Activated CD4-positive, alpha-beta memory T cell treated with anti-CD3 and anti-CD28 coated beads for 36 hours (primary cell): ENCODE measurements at regions not wholly inside any gene's neighbourhood (a gene's known extent, or its start where the extent isn't known, plus 50 kb on each side); places are given as distances from the start of the nearest gene placed in this dataset.
"Not testable (repeated sequence)": the region's sequence is repeated elsewhere in the genome, so short reads cannot be mapped to it uniquely, and the experiment has no call there.

ENCODE experiments used
- CTCF ChIA-PET: fragments of 350-600 bp; sonication (Branson Sonifier 250); formaldehyde crosslinking; loops from one replicate; lab custom pipeline; 2021; ENCODE audit warnings: antibody characterized with exemption, inconsistent platforms; lab: Charles Lee
- POLR2A ChIA-PET: fragments of 350-600 bp; sonication (Branson Sonifier 250); formaldehyde crosslinking; loops from one replicate; lab custom pipeline; 2021; ENCODE audit warnings: antibody characterized with exemption; lab: Charles Lee
- DNase-seq: peaks from one replicate; pipeline ENCODE4 v3.0.0-alpha.2; 2020
- H3K27ac Mint-ChIP-seq: one replicate; pipeline ENCODE4 v1.8.0; 2021; ENCODE audit warnings: mixed read lengths
- H3K27me3 Mint-ChIP-seq: one replicate; pipeline ENCODE4 v1.8.0; 2021; ENCODE audit warnings: mixed read lengths
- H3K36me3 Mint-ChIP-seq: one replicate; pipeline ENCODE4 v1.8.0; 2021; ENCODE audit warnings: mixed read lengths
- H3K4me1 Mint-ChIP-seq: one replicate; pipeline ENCODE4 v1.8.0; 2021; ENCODE audit warnings: low read depth, mixed read lengths
- H3K4me3 Mint-ChIP-seq: one replicate; pipeline ENCODE4 v1.8.0; 2021; ENCODE audit warnings: mild to moderate bottlenecking, mixed read lengths
- H3K9me3 Mint-ChIP-seq: one replicate; pipeline ENCODE4 v1.8.0; 2021; ENCODE audit warnings: mixed read lengths
- intact Hi-C: fragments of 100-400 bp; cut with micrococcal nuclease; formaldehyde crosslinking; loops from one replicate; pipeline ENCODE4 v1.15.1; 2023

DNA sequence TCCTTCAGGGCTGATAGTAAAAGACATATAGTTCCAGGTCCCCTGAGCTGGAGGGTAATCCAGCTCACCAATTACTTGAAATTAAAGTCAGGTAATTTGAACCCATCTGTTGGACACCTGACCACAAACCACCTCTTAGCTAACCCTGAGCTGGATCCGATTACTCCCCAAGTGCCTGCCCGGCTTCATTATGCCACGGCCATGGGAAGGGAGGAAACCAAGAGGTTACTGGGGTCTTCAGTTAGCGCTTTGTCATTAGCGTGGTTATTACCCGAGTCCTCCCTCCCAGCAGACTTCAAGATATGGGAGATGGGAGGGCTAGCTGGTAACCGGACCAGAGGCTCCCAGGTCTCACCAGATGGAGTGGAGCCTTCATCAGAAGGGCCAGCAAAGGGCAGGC lies 1071.4 kb downstream of the BCL11B start:
- H3K4me3 Mint-ChIP-seq: no peak overlapping the region
- intact Hi-C loops: no loop called here
- H3K27ac Mint-ChIP-seq: no peak overlapping the region
- CTCF ChIA-PET: interaction anchor here (1.1 to 2.5 kb wide), 3 partner anchors 61 to 222 kb away, joined by 3 to 7 read pairs (median 3); no protein-coding TSS in a partner anchor
- H3K4me1 Mint-ChIP-seq: peaks cover 59% of the 10 kb centered on the region
- no peaks in the 10 kb centered on the region for H3K27me3 Mint-ChIP-seq
- H3K9me3 Mint-ChIP-seq: no peaks in the 10 kb centered on the region
- no peaks in the 10 kb centered on the region for H3K36me3 Mint-ChIP-seq
- POLR2A ChIA-PET: interaction anchor here (1.3 kb wide), 1 partner anchor 12 kb away, joined by 3 read pairs; no protein-coding TSS in a partner anchor
- DNase-seq: no peak

- DNase-seq: no peak
- no peaks in the 10 kb centered on the region for H3K36me3 Mint-ChIP-seq
- peaks cover 65% of the 10 kb centered on the region for H3K4me1 Mint-ChIP-seq
- intact Hi-C loops: no loop called here
- ChIA-PET POLR2A (no interaction called here), CTCF (interaction anchor here (1.2 kb wide), 1 partner anchor 65 kb away, joined by 4 read pairs; no protein-coding TSS in a partner anchor)
- no peaks in the 10 kb centered on the region for H3K27me3 Mint-ChIP-seq
- no peaks in the 10 kb centered on the region for H3K9me3 Mint-ChIP-seq
- no peak overlapping the region for H3K27ac Mint-ChIP-seq
- peak overlapping the region; percentile 24 for H3K4me3 Mint-ChIP-seq
These were observed 1068.6 kb downstream of the BCL11B start for GRCh38 chr14:98203421-98203820.

DNA sequence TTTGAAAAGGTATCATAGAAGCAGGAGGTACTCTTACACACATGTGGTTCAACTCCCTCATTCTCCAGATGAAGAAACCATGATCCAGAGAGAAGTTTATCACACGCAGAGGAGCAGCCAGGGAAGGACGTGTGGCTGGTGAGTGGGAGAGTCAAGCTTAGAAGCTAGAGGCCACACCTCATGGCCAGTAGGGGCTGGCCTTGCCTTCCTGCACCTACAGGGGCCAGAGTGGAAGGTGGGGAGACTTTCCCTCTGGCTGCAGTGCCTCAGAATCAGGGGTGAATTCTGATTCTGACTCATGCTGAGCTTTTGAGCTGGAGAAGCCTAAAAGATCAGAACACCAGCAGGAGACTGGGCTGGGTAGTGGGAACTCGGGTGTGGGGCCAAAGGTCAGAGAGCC lies 1067.9 kb downstream of the BCL11B start:
- Mint-ChIP-seq H3K27ac (peak overlapping the region; percentile 13), H3K9me3 (no peaks in the 10 kb centered on the region), H3K36me3 (no peaks in the 10 kb centered on the region), H3K27me3 (no peaks in the 10 kb centered on the region), H3K4me3 (no peak overlapping the region), H3K4me1 (peaks cover 65% of the 10 kb centered on the region)
- DNase-seq: no peak
- CTCF ChIA-PET: interaction anchor here (0.7 to 1.2 kb wide), 2 partner anchors 65 to 66 kb away, joined by 3 to 4 read pairs; no protein-coding TSS in a partner anchor
- POLR2A ChIA-PET: interaction anchor here (0.6 kb wide), 1 partner anchor 13 kb away, joined by 4 read pairs; no protein-coding TSS in a partner anchor
- intact Hi-C loops: no loop called here

DNA sequence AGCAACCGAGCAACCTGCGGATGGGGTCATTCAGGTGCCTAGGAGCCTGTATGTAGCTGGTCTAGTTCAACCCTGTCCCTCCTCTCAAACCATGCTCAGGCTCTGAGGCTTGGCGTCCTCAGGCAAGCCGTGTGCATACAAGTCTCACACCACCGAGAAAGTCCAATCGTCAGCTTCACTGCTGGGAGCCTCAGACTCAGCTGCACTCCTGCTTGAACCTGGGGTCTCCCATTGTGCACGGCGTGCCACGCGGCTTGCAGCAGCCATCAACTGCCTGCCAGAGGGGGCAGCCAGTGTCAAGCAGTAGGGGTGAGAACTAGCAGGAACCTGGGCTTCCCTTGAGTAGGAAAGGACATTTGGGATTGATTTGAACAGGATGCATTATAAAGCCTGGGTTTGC lies 1064.6 kb downstream of the BCL11B start:
- Mint-ChIP-seq H3K9me3 (no peaks in the 10 kb centered on the region), H3K4me1 (peaks cover 79% of the 10 kb centered on the region), H3K4me3 (no peak overlapping the region), H3K36me3 (no peaks in the 10 kb centered on the region), H3K27ac (peak overlapping the region; percentile 40), H3K27me3 (no peaks in the 10 kb centered on the region)
- ChIA-PET POLR2A (no interaction called here), CTCF (no interaction called here)
- no peak for DNase-seq
- intact Hi-C loops: no loop called here

DNA sequence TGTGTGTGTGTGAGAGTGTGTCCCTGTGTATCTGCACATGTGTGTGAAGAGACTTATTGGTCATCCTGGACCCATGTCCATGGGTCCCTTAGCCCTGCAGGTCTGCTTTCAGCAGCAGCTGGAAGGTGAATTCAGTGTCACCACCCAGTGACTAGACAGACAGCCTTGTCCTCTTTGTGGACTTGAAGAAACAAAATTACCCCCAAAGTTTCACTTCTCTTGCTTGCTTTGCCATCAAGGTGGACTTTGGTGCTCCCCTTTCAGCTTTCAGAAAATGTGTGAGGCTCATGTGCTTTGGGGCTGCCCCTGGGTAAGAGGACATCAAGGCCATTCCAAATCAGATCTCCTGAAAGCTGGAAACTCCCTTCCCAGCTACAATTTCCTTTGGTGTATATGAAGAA lies 1063.8 kb downstream of the BCL11B start:
- Mint-ChIP-seq H3K4me1 (peaks cover 84% of the 10 kb centered on the region), H3K27me3 (no peaks in the 10 kb centered on the region), H3K9me3 (no peaks in the 10 kb centered on the region), H3K36me3 (no peaks in the 10 kb centered on the region), H3K4me3 (no peak overlapping the region), H3K27ac (peak overlapping the region; percentile 62)
- CTCF ChIA-PET: no interaction called here
- POLR2A ChIA-PET: no interaction called here
- intact Hi-C loops: no loop called here
- DNase-seq: no peak

DNA sequence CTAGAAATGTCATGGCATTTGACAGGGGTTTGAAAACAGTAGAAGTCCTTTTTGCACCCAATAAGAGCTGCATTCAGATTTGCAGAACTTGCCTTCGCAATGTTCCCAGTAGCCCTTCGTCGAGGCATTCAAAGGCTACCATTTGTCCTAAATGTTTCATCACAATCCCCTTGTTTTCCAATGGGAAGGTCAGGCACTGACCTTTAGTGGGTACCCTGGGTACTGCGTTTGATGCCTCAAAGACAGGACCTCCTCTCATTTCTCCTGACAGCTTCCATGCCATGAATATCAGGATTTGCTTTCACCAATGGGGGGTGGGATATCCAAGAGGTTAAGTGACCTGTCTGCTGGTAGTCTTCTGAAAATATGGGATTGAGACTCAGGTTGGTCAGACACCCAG lies 1063.1 kb downstream of the BCL11B start:
- H3K4me1 Mint-ChIP-seq: peaks cover 80% of the 10 kb centered on the region
- ChIA-PET POLR2A (no interaction called here), CTCF (interaction anchor here (1.1 to 1.3 kb wide), 2 partner anchors 21 to 231 kb away, joined by 3 to 6 read pairs; no protein-coding TSS in a partner anchor)
- no peak for DNase-seq
- H3K4me3 Mint-ChIP-seq: no peak overlapping the region
- no peak overlapping the region for H3K27ac Mint-ChIP-seq
- H3K27me3 Mint-ChIP-seq: no peaks in the 10 kb centered on the region
- intact Hi-C loops: loop anchor here (1.0 kb wide), 1 partner anchor 10 kb away; no protein-coding TSS in a partner anchor
- no peaks in the 10 kb centered on the region for H3K9me3 Mint-ChIP-seq
- no peaks in the 10 kb centered on the region for H3K36me3 Mint-ChIP-seq

GRCh38 chr14:98210045-98210672 lies 1061.8 kb downstream of the BCL11B start:
- Mint-ChIP-seq H3K27me3 (no peaks in the 10 kb centered on the region), H3K36me3 (no peaks in the 10 kb centered on the region), H3K4me3 (peak overlapping the region; percentile 46), H3K27ac (peak overlapping the region; percentile 89), H3K9me3 (no peaks in the 10 kb centered on the region), H3K4me1 (peaks cover 75% of the 10 kb centered on the region)
- ChIA-PET CTCF (interaction anchor here (0.6 to 1.8 kb wide), 5 partner anchors 13 to 492 kb away, joined by 3 to 7 read pairs (median 4); no protein-coding TSS in a partner anchor), POLR2A (interaction anchor here (0.6 to 1.1 kb wide), 3 partner anchors 15 to 36 kb away, joined by 3 to 5 read pairs (median 3); no protein-coding TSS in a partner anchor)
- intact Hi-C loops: no loop called here
- peak; percentile 70 for DNase-seq

DNA sequence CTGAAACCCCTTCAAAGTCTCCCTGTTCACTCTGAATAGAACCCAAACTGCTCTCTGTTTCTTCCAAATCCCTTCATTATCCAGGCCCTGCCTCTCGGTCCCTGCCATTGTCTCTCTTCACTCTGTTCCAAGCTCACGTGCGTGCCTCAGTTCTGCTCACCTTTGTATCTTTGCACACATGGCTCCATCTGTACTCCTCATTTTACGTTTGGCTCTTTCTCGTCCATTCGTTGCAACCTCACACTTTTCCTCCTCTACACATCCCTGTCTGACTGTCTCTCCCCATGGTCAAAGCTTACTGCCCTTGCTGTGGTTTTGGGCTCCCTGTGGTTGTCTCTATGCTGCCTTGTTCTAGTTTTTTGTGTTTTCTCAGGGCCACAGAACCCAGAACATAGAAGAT lies 1054.5 kb downstream of the BCL11B start:
- no peaks in the 10 kb centered on the region for H3K36me3 Mint-ChIP-seq
- DNase-seq: no peak
- no peak overlapping the region for H3K4me3 Mint-ChIP-seq
- peaks cover 30% of the 10 kb centered on the region for H3K4me1 Mint-ChIP-seq
- ChIA-PET POLR2A (no interaction called here), CTCF (no interaction called here)
- no peak overlapping the region for H3K27ac Mint-ChIP-seq
- intact Hi-C loops: no loop called here
- H3K27me3 Mint-ChIP-seq: no peaks in the 10 kb centered on the region
- H3K9me3 Mint-ChIP-seq: no peaks in the 10 kb centered on the region

DNA sequence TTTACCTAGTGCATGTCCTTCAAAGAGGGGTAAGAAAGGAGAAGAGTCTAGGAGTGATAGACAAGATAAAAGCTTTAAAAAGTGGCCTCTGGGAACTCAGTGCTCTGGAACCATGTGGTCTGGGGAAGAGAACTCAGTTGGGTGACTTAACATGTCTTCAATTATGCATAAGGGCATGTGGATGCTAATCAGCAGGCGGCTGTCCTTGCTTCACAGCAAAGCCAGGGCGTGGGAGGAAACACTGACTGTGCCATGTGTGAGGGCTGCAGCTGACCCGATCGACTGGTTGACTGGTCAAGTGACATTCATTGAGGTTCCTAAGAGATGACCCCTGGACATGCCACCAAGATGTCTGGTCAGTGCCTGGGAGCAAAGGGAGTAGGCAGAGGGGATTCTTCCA lies 1053.8 kb downstream of the BCL11B start:
- H3K9me3 Mint-ChIP-seq: no peaks in the 10 kb centered on the region

DNA sequence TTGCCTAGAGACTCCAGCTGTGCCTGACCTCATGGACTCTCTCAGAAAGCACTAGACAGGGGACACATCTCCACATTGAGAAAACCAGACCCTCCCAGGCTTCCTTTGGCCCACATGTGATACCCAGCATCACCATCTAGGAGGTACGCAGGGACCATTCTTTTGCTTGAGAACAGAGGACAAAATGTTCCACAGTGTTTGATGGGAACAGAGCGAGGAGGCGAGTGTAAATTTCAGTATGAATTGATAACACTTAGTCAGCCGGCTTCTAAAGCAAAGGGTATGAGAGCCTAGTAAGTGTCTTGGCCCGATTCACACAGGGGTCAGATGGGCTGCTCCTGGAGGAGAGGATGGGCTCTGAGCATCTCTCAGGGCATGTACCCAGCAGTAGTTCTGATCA lies 1052.4 kb downstream of the BCL11B start:
- intact Hi-C loops: loop anchor here (1.0 to 5.0 kb wide), 4 partner anchors 10 to 1053 kb away; partner anchors contain the start of gene BCL11B
- H3K27me3 Mint-ChIP-seq: no peaks in the 10 kb centered on the region
- peak; percentile 60 for DNase-seq
- ChIA-PET CTCF (no interaction called here), POLR2A (no interaction called here)
- H3K27ac Mint-ChIP-seq: no peak overlapping the region
- peaks cover 38% of the 10 kb centered on the region for H3K4me1 Mint-ChIP-seq
- H3K4me3 Mint-ChIP-seq: peak overlapping the region; percentile 36
- H3K36me3 Mint-ChIP-seq: no peaks in the 10 kb centered on the region
- H3K9me3 Mint-ChIP-seq: no peaks in the 10 kb centered on the region

More for the DNA sequence above, 1053.8 kb downstream of the BCL11B start:
- CTCF ChIA-PET: no interaction called here
- Mint-ChIP-seq H3K27me3 (no peaks in the 10 kb centered on the region), H3K4me1 (peaks cover 32% of the 10 kb centered on the region), H3K36me3 (no peaks in the 10 kb centered on the region), H3K27ac (no peak overlapping the region), H3K4me3 (no peak overlapping the region)
- no peak for DNase-seq
- intact Hi-C loops: loop anchor here (2.0 kb wide), 1 partner anchor 17 kb away; no protein-coding TSS in a partner anchor
- POLR2A ChIA-PET: no interaction called here

- H3K4me1 Mint-ChIP-seq: peaks cover 63% of the 10 kb centered on the region
- intact Hi-C loops: loop anchor here (1.0 to 5.0 kb wide), 3 partner anchors 229 to 1049 kb away; partner anchors contain the start of gene BCL11B
- H3K9me3 Mint-ChIP-seq: peaks cover 8% of the 10 kb centered on the region
- H3K27ac Mint-ChIP-seq: peak overlapping the region; percentile 82
- peak overlapping the region; percentile 31 for H3K4me3 Mint-ChIP-seq
- H3K36me3 Mint-ChIP-seq: peaks cover 5% of the 10 kb centered on the region
- ChIA-PET POLR2A (interaction anchor here (0.9 to 1.3 kb wide), 2 partner anchors 13 to 33 kb away, joined by 4 to 6 read pairs; no protein-coding TSS in a partner anchor), CTCF (interaction anchor here (1.9 kb wide), 1 partner anchor 13 kb away, joined by 7 read pairs; no protein-coding TSS in a partner anchor)
- no peak for DNase-seq
- H3K27me3 Mint-ChIP-seq: no peaks in the 10 kb centered on the region
These were observed 1048.9 kb downstream of the BCL11B start for GRCh38 chr14:98223106-98223505.

DNA sequence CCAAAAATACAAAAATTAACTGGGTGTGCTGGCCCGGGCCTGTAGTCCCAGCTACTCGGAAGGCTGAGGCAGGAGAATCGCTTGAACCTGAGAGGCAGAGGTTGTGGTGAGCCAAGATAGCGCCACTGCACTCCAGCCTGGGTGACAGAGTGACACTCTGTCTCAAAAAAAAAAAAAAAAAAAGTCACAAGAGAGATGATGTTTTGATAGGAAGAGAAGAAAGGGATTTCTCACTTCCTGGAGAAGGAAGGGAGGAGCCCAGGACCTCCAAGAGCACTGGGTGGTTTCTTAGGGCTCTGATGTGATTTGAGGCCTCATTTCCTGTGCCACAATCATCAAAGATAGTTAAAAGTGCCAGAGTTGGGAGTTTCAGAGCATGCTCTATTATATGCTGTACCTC lies 1048.3 kb downstream of the BCL11B start:
- ChIA-PET POLR2A (interaction anchor here (0.7 to 1.3 kb wide), 4 partner anchors 13 to 82 kb away, joined by 3 to 6 read pairs (median 4); no protein-coding TSS in a partner anchor), CTCF (interaction anchor here (1.9 kb wide), 1 partner anchor 13 kb away, joined by 7 read pairs; no protein-coding TSS in a partner anchor)
- Mint-ChIP-seq H3K4me3 (peak overlapping the region; percentile 31), H3K4me1 (peaks cover 69% of the 10 kb centered on the region), H3K27ac (peak overlapping the region; percentile 82)
- peak; percentile 59 for DNase-seq
- intact Hi-C loops: loop anchor here (1.0 to 5.0 kb wide), 4 partner anchors 11 to 1049 kb away; partner anchors contain the start of gene BCL11B
- H3K27me3 Mint-ChIP-seq, H3K9me3 Mint-ChIP-seq, H3K36me3 Mint-ChIP-seq: not testable (repeated sequence)
